Cardiac fibroblast (primary cell): ENCODE measurements at regions not wholly inside any gene's neighbourhood (a gene's known extent, or its start where the extent isn't known, plus 50 kb on each side); places are given as distances from the start of the nearest gene placed in this dataset.
"Not testable (repeated sequence)": the region's sequence is repeated elsewhere in the genome, so short reads cannot be mapped to it uniquely, and the experiment has no call there.

ENCODE experiments used
- DNase-seq, 2 donors: peaks; one replicate each; pipeline versions ENCODE4 v3.0.0 to v3.0.0-alpha.2; 2010; ENCODE audit warnings: low read depth in 2 of 2
- H3K4me3 ChIP-seq, 2 donors: replicated peaks in 1 of 2; 1 replicate in 1 of 2; 2 replicates in 1 of 2; pipeline ENCODE4 v1.5.1; 2011; ENCODE audit warnings: low read depth in 2 of 2, low read length in 2 of 2, mild to moderate bottlenecking in 2 of 2, moderate library complexity in 1 of 2
- TF ChIP-seq, protein P1 (sequence below): IDR thresholded peaks from one replicate; pipeline ENCODE4 v1.5.1; 2011; ENCODE audit warnings: low read depth, mild to moderate bottlenecking, low read length, inconsistent platforms

DNA sequence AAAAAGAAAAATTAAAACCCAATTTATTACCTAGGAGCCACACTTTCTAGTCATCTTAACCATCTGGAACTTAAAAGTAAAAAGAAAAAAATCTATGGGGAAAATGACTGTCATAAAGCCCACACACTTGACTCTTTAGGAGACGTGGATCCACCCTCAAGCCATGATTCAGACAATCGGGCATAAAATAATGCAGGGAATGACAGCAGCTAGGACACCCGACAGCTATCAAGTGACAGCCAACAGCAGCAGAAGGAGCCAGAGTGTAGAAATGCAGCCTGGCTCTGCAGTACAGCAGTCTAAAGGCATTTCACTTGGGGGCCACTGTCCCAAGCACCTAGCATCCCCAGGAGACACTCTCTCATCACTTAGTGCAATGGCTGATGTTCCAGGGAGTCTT lies 226.9 kb downstream of the CAAP1 start:
- H3K4me3 ChIP-seq = no peak overlapping the region
- TF ChIP-seq, protein P1, sequence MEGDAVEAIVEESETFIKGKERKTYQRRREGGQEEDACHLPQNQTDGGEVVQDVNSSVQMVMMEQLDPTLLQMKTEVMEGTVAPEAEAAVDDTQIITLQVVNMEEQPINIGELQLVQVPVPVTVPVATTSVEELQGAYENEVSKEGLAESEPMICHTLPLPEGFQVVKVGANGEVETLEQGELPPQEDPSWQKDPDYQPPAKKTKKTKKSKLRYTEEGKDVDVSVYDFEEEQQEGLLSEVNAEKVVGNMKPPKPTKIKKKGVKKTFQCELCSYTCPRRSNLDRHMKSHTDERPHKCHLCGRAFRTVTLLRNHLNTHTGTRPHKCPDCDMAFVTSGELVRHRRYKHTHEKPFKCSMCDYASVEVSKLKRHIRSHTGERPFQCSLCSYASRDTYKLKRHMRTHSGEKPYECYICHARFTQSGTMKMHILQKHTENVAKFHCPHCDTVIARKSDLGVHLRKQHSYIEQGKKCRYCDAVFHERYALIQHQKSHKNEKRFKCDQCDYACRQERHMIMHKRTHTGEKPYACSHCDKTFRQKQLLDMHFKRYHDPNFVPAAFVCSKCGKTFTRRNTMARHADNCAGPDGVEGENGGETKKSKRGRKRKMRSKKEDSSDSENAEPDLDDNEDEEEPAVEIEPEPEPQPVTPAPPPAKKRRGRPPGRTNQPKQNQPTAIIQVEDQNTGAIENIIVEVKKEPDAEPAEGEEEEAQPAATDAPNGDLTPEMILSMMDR = no peak
- DNase-seq = no peak

DNA sequence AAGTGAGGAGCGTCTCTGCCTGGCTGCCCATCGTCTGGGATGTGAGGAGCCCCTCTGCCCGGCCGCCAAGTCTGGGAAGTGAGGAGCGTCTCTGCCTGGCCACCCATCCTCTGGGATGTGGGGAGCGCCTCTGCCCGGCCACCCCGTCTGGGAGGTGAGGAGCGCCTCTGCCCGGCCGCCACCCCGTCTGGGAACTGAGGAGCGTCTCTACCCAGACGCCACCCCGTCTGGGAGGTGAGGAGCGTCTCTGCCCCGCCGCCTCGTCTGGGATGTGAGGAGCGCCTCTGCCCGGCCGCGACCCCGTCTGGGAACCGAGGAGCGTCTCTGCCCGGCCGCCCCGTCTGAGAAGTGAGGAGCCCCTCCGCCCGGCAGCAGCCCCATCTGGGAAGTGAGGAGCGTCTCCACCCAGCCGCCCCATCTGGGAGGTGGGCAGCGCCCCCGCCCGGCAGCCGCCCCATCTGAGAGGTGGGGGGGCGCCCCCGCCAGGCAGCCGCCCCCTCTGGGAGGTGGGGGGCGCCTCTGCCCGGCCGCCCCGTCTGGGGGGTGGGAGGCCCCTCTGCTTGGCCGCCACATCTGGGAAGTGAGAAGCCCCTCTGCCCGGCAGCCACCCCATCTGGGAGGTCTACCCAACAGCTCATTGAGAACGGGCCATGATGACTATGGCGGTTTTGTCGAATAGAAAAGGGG lies 228.4 kb downstream of the CAAP1 start:
- not testable (repeated sequence) for DNase-seq, H3K4me3 ChIP-seq

DNA sequence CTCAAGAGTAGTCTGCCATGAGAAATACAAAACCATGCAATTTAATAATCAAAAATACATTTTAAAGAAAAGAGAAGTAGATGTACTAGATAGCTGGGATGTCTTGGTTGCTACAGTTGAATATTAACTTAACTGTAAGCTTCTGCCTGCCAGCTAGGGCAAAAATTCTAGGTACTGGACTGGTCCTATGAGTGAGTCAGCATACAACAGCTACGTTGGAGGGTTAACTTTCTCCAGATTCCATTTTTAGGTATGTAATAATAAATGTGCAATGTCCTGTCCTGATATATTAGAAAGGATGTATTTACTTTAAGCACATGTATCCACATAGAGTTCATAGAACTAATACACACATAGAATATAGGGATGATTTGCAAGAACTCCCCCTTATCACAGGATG lies 230.1 kb downstream of the CAAP1 start:
- DNase-seq = no peak
- TF ChIP-seq, protein P1 = no peak
- H3K4me3 ChIP-seq = no peak overlapping the region

DNA sequence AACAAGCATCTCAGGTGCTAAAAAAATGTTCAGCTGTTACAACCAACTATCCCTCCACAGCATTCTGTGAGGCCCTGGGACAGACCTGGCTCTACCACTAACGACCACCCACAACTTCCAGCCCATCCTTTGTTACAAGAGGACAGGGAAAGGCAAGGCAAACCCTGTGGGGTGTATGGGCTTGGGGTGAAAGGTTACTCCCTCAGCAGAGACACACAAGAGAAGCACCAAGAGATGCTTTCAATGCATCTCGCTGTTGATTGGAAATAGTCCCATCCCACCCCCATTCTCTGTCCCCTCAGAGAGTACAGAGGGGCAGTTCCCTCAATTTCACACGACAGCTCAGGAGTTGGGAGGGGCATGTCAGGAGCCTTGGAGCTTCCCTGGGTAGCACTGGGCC lies 234.1 kb downstream of the CAAP1 start:
- DNase-seq = no peak
- TF ChIP-seq, protein P1 = no peak
- no peak overlapping the region for H3K4me3 ChIP-seq

DNA sequence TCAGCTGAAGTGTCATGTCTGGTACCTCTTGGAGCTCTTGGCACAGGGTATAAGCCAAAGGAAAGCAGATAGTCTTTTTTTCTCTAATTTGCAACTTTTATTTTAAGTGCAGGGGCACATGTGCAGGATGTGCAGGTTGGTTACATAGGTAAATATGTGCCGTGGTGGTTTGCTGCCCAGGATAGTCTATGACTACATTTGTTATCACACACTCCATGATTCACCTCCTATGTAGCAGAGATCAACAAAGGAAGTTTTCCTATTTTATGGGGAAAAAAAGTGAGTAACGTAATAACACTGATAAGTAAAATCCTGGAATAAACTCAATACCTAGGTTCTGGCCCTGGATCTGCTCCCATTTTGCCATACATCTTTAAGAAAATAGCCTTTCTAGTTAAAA lies 234.6 kb downstream of the CAAP1 start:
- TF ChIP-seq, protein P1 = no peak
- no peak overlapping the region for H3K4me3 ChIP-seq
- DNase-seq = no peak

DNA sequence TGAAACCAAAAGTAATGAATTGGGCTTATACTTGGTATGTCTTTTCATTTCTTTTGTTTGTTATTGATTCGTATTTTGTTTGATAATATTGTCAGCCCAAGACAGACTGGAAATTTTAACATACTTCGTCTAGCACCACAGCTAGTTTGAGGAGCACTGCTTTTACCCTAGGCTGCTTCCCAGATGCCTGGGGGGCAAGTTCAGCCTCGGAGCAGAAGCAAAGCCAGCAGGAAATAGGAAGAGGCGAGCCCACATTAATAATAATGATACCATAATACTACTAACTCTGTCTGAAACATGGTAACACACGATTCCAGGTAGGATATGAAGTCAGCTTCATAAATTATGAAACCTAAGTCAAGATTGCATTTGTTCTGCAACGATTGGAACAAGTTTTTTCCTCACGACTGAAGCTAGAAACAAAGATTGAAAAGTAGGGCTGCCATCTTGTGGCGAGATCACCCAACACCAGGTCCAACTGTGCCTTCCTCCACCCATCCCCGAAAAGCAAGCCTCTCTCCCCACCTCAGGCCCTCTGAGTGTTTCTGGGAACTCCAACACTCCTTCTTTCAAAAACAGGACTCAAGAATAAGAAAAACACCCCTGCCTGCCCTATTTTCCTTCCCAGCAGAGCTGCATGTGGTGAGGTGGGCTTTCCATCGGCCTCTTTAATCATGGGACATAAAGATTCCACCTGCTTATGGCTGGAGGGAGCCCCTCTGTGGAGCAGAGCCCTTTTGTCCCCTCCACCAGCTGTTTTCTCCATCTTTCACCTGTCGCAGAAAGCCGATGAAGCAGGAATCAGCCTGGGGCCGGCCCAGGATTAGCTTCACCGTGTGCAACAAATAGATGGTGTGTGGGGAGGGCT lies 236.4 kb downstream of the CAAP1 start:
- H3K4me3 ChIP-seq = no peak overlapping the region
- DNase-seq = peak in 1 of 2 donors; percentile 14

DNA sequence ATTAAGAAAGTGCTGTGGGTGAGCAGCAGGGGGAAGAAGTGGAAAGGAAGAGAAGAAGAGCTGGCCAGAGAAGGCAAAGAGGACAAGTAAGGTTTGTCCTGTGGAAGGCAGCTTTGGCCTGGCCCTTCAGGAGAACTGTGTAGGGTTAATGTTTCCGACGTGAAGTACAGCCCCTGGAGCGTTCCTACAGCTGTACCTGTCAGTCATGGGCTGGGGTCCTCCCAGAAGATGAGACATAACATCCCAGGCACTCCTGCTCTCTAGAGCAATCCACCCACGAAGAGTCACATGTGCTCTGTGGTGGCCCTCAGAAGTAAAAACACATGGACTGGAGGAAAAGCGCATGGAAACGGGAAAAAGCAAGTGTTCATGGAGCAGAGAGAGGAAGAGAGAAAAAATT lies 237.4 kb downstream of the CAAP1 start:
- TF ChIP-seq, protein P1 = no peak
- DNase-seq = no peak
- no peak overlapping the region for H3K4me3 ChIP-seq

More for the DNA sequence above, 236.4 kb downstream of the CAAP1 start:
- TF ChIP-seq, protein P1 = peak; percentile 15
